ENCODE measurements at regions not wholly inside any gene's neighbourhood (a gene's known extent, or its start where the extent isn't known, plus 50 kb on each side); places are given as distances from the start of the nearest gene placed in this dataset.

- Histone ChIP-seq H3K27ac (no peak overlapping the region), H3K9me3 (no peaks in the 10 kb centered on the region), H3K27me3 (no peaks in the 10 kb centered on the region), H3K4me1 (no peaks in the 10 kb centered on the region), H3K36me3 (no peaks in the 10 kb centered on the region), H3K4me3 (no peak overlapping the region)
- ATAC-seq (no peak), DNase-seq (no peak)
- in situ Hi-C loops (cut with MboI; ENCODE audit: low sequenced_read_pairs in 4 of 4), result no loop called here
- intact Hi-C loops (cut with DNase I; ENCODE audit: low total_unique reads), result no loop called here
- TF ChIP-seq CTCF (IDR thresholded peaks at IDR 0.05 in 4 of 5, conservative IDR thresholded peaks at IDR 0.05 in 1 of 5) (no peak), POLR2A (IDR thresholded peaks at IDR 0.05) (no peak)
Measured at GRCh38 chr2:129611471-129611870, 368.0 kb upstream of the RAB6C start.

- DNase-seq (no peak), ATAC-seq (no peak)
- in situ Hi-C loops (cut with MboI; ENCODE audit: low sequenced_read_pairs in 4 of 4) (no loop called here), intact Hi-C loops (cut with DNase I; ENCODE audit: low total_unique reads) (no loop called here)
- Histone ChIP-seq H3K36me3 (no peaks in the 10 kb centered on the region), H3K9me3 (no peaks in the 10 kb centered on the region), H3K27ac (no peak overlapping the region), H3K4me3 (no peak overlapping the region), H3K4me1 (no peaks in the 10 kb centered on the region), H3K27me3 (no peaks in the 10 kb centered on the region)
- TF ChIP-seq CTCF (IDR thresholded peaks at IDR 0.05 in 4 of 5, conservative IDR thresholded peaks at IDR 0.05 in 1 of 5) (no peak), POLR2A (IDR thresholded peaks at IDR 0.05) (no peak)
Measured at GRCh38 chr2:129619471-129619870, 360.0 kb upstream of the RAB6C start.

DNA sequence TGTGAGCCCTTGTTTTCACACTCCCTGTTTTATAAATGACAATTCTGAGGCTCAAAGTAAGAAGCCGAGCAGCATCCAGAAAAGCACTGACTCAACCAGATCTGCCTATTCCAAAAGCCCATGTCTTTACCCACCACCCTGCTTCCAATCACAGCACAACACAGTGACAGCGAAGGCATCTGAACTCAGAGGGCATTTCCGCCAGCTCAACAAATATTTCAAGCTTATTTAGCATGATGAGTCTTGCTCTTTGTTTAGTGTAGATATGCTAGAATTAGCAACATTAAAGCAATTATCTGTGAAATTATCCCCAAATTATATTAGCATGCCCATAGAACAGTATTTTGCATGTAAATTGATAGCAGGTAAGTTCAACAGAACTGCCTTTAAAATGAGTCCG, 359.1 kb upstream of the RAB6C start:
- no peak for DNase-seq
- ATAC-seq, result no peak
- no peak overlapping the region for H3K4me3 ChIP-seq
- no peak for TF ChIP-seq CTCF (IDR thresholded peaks at IDR 0.05 in 4 of 5, conservative IDR thresholded peaks at IDR 0.05 in 1 of 5)
- no peak for TF ChIP-seq POLR2A (IDR thresholded peaks at IDR 0.05)
- no peaks in the 10 kb centered on the region for H3K27me3 ChIP-seq
- H3K36me3 ChIP-seq, result no peaks in the 10 kb centered on the region
- H3K9me3 ChIP-seq, result no peaks in the 10 kb centered on the region
- intact Hi-C loops (cut with DNase I; ENCODE audit: low total_unique reads), result no loop called here
- H3K27ac ChIP-seq, result no peak overlapping the region
- H3K4me1 ChIP-seq, result no peaks in the 10 kb centered on the region
- in situ Hi-C loops (cut with MboI; ENCODE audit: low sequenced_read_pairs in 4 of 4), result no loop called here

GRCh38 chr2:129623783-129624182, 355.7 kb upstream of the RAB6C start:
- DNase-seq (no peak), ATAC-seq (no peak)
- Histone ChIP-seq H3K27me3 (no peaks in the 10 kb centered on the region), H3K27ac (no peak overlapping the region), H3K9me3 (no peaks in the 10 kb centered on the region), H3K36me3 (no peaks in the 10 kb centered on the region), H3K4me1 (no peaks in the 10 kb centered on the region), H3K4me3 (no peak overlapping the region)
- intact Hi-C loops (cut with DNase I; ENCODE audit: low total_unique reads) (no loop called here), in situ Hi-C loops (cut with MboI; ENCODE audit: low sequenced_read_pairs in 4 of 4) (no loop called here)
- TF ChIP-seq POLR2A (IDR thresholded peaks at IDR 0.05), result no peak
- no peak for TF ChIP-seq CTCF (IDR thresholded peaks at IDR 0.05 in 4 of 5, conservative IDR thresholded peaks at IDR 0.05 in 1 of 5)

GRCh38 chr2:129627437-129627836, 352.0 kb upstream of the RAB6C start:
- no peak overlapping the region for H3K4me3 ChIP-seq
- no peaks in the 10 kb centered on the region for H3K27me3 ChIP-seq
- ATAC-seq (no peak), DNase-seq (no peak)
- intact Hi-C loops (cut with DNase I; ENCODE audit: low total_unique reads), result no loop called here
- H3K27ac ChIP-seq, result no peak overlapping the region
- no peaks in the 10 kb centered on the region for H3K9me3 ChIP-seq
- in situ Hi-C loops (cut with MboI; ENCODE audit: low sequenced_read_pairs in 4 of 4), result no loop called here
- no peak for TF ChIP-seq CTCF (IDR thresholded peaks at IDR 0.05 in 4 of 5, conservative IDR thresholded peaks at IDR 0.05 in 1 of 5)
- no peak for TF ChIP-seq POLR2A (IDR thresholded peaks at IDR 0.05)
- no peaks in the 10 kb centered on the region for H3K36me3 ChIP-seq
- no peaks in the 10 kb centered on the region for H3K4me1 ChIP-seq
